Effector memory CD4-positive, alpha-beta T cell (primary cell): ENCODE measurements at regions not wholly inside any gene's neighbourhood (a gene's known extent, or its start where the extent isn't known, plus 50 kb on each side); places are given as distances from the start of the nearest gene placed in this dataset.

Experiments
- DNase-seq, 3 donors: peaks; one replicate each; pipeline ENCODE4 v3.0.0-alpha.2; 2020
- H3K27ac ChIP-seq: 2 replicates; pipeline ENCODE4 v1.7.0; 2013; ENCODE audit warnings: mild to moderate bottlenecking, low read length, moderate library complexity; ENCODE audit not compliant: insufficient read depth, poor library complexity, severe bottlenecking
- H3K27me3 ChIP-seq: replicated peaks from 2 replicates; pipeline ENCODE4 v1.7.0; 2013; ENCODE audit warnings: mild to moderate bottlenecking, low read length; ENCODE audit not compliant: insufficient read depth, control insufficient read depth, poor library complexity, severe bottlenecking
- H3K36me3 ChIP-seq: 2 replicates; pipeline ENCODE4 v1.7.0; 2013; ENCODE audit warnings: mild to moderate bottlenecking, low read length, moderate library complexity; ENCODE audit not compliant: control insufficient read depth, insufficient read depth
- H3K4me1 ChIP-seq: 2 replicates; pipeline ENCODE4 v1.7.0; 2013; ENCODE audit warnings: low read length, mild to moderate bottlenecking; ENCODE audit not compliant: control insufficient read depth, insufficient read depth, poor library complexity, severe bottlenecking
- H3K4me3 ChIP-seq: 2 replicates; pipeline ENCODE4 v1.7.0; 2013; ENCODE audit warnings: low read length, low read depth, mild to moderate bottlenecking; ENCODE audit not compliant: insufficient read depth, poor library complexity, severe bottlenecking
- H3K9me3 ChIP-seq: 2 replicates; pipeline ENCODE4 v1.7.0; 2013; ENCODE audit warnings: mild to moderate bottlenecking, low read length, moderate library complexity; ENCODE audit not compliant: control insufficient read depth

- Histone ChIP-seq H3K27ac (no peak overlapping the region), H3K9me3 (no peaks in the 10 kb centered on the region), H3K27me3 (no peaks in the 10 kb centered on the region), H3K4me1 (no peaks in the 10 kb centered on the region), H3K4me3 (no peak overlapping the region), H3K36me3 (no peaks in the 10 kb centered on the region)
- no peak for DNase-seq
Observed at GRCh38 chr2:215751911-215752272, 261.5 kb downstream of the MREG start.

GRCh38 chr2:215751200-215751910, 262.0 kb downstream of the MREG start:
- no peak for DNase-seq
- no peaks in the 10 kb centered on the region for H3K4me1 ChIP-seq
- no peak overlapping the region for H3K4me3 ChIP-seq
- no peaks in the 10 kb centered on the region for H3K27me3 ChIP-seq
- no peak overlapping the region for H3K27ac ChIP-seq
- no peaks in the 10 kb centered on the region for H3K9me3 ChIP-seq
- no peaks in the 10 kb centered on the region for H3K36me3 ChIP-seq

GRCh38 chr2:215750763-215751162, 262.6 kb downstream of the MREG start:
- no peaks in the 10 kb centered on the region for H3K27me3 ChIP-seq
- DNase-seq, result no peak
- H3K4me1 ChIP-seq, result no peaks in the 10 kb centered on the region
- no peaks in the 10 kb centered on the region for H3K36me3 ChIP-seq
- no peak overlapping the region for H3K27ac ChIP-seq
- H3K9me3 ChIP-seq, result no peaks in the 10 kb centered on the region
- H3K4me3 ChIP-seq, result no peak overlapping the region

- no peak overlapping the region for H3K27ac ChIP-seq
- no peak overlapping the region for H3K4me3 ChIP-seq
- H3K36me3 ChIP-seq, result no peaks in the 10 kb centered on the region
- H3K27me3 ChIP-seq, result no peaks in the 10 kb centered on the region
- no peaks in the 10 kb centered on the region for H3K4me1 ChIP-seq
- no peak for DNase-seq
- no peaks in the 10 kb centered on the region for H3K9me3 ChIP-seq
Observed at GRCh38 chr2:215749092-215749957, 264.0 kb downstream of the MREG start.

GRCh38 chr2:215748446-215748845, 264.9 kb downstream of the MREG start:
- Histone ChIP-seq H3K4me1 (no peaks in the 10 kb centered on the region), H3K36me3 (no peaks in the 10 kb centered on the region), H3K27ac (no peak overlapping the region), H3K27me3 (no peaks in the 10 kb centered on the region), H3K4me3 (no peak overlapping the region), H3K9me3 (no peaks in the 10 kb centered on the region)
- no peak for DNase-seq

GRCh38 chr2:215746887-215747615, 266.3 kb downstream of the MREG start:
- no peaks in the 10 kb centered on the region for H3K27me3 ChIP-seq
- H3K36me3 ChIP-seq, result no peaks in the 10 kb centered on the region
- no peak overlapping the region for H3K27ac ChIP-seq
- H3K4me3 ChIP-seq, result no peak overlapping the region
- no peaks in the 10 kb centered on the region for H3K4me1 ChIP-seq
- no peaks in the 10 kb centered on the region for H3K9me3 ChIP-seq
- DNase-seq, result no peak

- Histone ChIP-seq H3K36me3 (no peaks in the 10 kb centered on the region), H3K4me3 (no peak overlapping the region), H3K9me3 (no peaks in the 10 kb centered on the region), H3K27me3 (no peaks in the 10 kb centered on the region), H3K27ac (no peak overlapping the region), H3K4me1 (no peaks in the 10 kb centered on the region)
- no peak for DNase-seq
Observed at GRCh38 chr2:215746226-215746886, 267.0 kb downstream of the MREG start.

- Histone ChIP-seq H3K27me3 (no peaks in the 10 kb centered on the region), H3K4me3 (no peak overlapping the region), H3K9me3 (no peaks in the 10 kb centered on the region), H3K4me1 (no peaks in the 10 kb centered on the region), H3K36me3 (no peaks in the 10 kb centered on the region), H3K27ac (no peak overlapping the region)
- no peak for DNase-seq
Observed at GRCh38 chr2:215745331-215745730, 268.0 kb downstream of the MREG start.

GRCh38 chr2:215744514-215744913, 268.8 kb downstream of the MREG start:
- H3K4me1 ChIP-seq, result no peaks in the 10 kb centered on the region
- H3K27me3 ChIP-seq, result no peaks in the 10 kb centered on the region
- no peaks in the 10 kb centered on the region for H3K9me3 ChIP-seq
- no peak overlapping the region for H3K27ac ChIP-seq
- no peak for DNase-seq
- H3K36me3 ChIP-seq, result no peaks in the 10 kb centered on the region
- H3K4me3 ChIP-seq, result no peak overlapping the region
